ENCODE measurements at regions not wholly inside any gene's neighbourhood (a gene's known extent, or its start where the extent isn't known, plus 50 kb on each side); places are given as distances from the start of the nearest gene placed in this dataset.

GRCh38 chr15:85847031-85847430, 52.3 kb upstream of the KLHL25 start:
- no peak for DNase-seq

DNA sequence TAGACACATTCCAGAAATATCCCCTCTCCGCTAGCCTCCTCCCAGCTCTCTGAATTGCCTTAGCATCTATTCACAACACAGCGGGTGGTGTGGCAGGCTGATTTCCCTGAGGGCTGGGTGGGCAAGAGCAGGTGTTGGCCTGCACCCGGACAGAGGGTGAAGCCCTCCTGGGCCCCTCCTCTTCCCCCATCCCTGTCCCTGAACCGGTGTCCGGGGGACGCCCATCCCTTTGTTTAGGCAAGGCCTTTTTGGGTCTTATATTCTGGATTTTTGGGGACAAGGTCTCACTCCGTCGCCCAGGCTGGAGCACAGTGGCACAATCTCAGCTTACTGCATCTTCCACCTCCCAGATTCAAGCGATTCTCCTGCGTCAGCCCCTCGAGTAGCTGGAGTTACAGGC, 55.2 kb upstream of the KLHL25 start:
- DNase-seq: no peak

DNA sequence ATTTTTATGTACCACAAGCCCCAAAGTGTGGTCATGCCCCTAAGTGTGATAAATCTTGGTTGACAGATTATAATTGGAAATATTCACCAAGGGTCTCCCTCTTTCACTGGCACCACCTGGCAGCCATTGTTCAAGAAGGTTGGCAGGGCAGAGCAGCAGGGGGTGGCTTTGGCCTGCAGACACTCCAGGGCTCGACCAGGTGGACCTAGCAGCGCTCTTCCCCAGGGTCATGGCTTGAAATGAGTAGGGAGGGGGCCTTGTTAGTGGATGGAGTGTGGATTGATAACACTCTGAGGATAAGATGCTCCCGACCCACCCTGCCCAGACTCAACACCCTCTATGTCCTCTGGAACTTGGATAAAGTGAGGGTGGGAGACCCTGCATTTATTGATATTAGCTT, 58.2 kb upstream of the KLHL25 start:
- DNase-seq: no peak

DNA sequence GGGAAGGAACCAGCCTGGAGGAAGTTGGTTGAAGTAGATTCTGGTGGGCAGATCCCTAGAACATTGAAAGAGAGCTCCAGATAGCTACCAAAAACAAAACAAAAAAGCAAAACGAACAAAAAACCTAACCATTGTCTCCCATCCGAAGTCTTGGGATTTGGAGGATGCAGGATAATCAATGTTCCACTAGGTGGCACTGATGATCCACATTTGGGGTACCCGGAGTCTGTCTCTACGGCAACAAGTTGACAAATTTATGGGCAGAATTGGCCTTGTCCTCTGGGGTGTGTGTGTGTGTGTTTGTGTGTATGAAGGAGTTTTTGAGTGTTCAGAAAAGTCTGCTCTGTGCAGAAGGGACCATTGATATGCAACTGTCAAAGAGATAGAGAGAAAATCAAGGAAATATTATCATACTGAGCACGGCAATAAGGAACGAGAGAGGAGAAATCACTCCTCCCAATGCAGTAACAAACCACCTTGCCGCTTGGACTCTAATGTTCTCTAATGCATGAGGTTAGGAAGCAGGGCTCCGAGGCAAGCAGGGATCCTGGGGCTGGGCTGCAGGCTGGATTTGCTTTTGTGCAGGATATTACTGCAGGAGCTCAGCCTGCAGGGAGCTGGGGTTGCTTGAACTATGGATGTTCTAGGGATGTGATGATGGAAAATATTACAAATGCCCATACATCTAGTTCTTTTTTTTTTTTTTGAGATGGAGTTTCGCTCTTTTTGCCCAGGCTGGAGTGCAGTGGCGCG, 59.8 kb upstream of the KLHL25 start:
- peak; percentile 34 for DNase-seq

DNA sequence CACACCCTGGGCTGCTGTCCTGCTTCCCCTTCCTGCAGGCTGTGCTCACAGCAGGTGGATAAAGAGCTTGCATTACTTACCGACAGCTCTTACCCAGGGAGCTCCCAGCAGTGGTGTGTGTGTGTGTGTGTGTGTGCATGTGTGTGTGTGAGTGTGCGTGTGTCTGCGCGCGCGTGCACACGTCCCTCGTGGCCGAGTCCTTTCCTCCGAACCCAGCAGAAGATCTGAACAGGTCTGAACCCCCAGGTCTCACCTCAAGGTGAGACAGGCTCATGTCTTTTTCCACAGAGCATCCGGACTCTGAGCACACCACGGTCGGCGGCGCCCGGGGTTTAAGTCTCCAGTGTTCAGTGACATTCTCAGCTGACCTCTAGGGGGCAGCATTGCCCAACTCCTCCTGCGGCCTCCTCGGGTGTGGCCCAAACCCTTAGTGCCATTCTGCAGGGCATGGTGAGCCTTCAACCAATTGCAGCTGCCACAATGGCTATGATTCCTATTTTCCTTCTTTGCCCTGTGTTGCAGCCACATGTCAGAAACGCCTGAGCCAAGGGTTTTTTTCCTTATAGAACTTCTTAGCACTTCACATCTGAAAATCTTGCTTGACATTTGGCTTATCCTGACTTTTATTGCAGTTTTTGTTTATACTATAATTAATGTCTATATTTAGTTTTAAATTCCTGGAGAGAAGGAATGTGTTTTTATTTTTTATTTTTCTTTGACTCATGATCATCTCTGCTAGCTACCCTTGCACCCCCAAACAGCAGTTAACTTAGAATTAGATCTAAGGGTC, 64.1 kb upstream of the KLHL25 start:
- peak; percentile 38 for DNase-seq

DNA sequence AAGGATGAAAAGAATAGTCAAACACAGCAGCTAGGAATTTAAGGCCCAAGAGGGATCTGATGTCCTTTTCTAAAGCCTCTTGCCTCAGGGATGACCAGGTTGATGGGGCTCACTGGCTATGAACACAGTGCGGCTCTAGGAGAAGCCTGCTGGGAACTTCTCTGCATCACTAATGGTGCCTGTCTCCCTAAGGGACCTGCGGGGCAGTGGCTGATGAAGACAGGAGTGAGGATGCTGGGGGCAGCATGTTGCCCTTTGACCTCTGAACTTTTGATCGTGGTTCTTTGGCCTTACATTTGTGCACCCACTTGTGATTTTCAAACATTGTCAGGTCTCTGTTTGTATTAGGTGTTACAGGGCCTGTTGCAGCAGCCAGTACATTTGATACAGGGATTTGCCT, 64.9 kb upstream of the KLHL25 start:
- DNase-seq: no peak

DNA sequence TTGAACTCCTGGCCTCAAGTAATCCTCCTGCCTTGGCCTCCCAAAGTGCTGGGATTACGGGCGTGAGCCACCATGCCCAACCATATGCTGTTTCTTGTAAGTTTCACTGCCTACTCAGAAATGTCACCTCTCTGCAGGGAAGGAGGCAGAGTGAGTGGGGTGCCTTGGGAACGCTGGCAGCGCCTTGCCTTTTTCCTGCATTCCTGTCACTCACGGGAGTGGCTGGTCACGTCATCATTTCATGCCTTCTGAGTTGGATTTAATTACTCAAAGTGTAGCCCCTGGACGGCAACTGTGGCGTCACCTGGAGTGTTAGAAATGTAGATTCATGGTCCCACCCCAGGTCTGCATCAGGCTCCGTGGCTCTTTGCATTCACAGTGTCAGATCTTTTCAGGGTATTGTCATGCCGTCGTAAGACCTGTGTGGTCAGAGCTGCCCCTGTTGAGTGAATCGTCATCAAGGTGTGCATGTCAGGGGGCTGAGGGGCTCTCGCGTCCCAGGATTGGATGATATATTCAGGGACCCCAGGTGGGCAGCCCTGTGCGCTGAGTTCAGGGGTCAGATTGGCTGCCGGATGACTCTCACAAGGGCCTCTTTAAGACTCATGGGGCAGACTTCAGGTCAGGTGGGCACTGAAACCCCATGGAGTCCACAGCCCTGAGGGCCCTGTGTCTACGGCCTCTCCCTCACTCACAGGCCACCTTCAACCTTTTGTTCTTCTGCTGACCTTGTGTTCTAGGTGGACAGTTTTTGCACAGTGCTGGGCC, 65.9 kb upstream of the KLHL25 start:
- DNase-seq: no peak

- DNase-seq: peak; percentile 30
Measured at GRCh38 chr15:85865070-85865684, 70.5 kb upstream of the KLHL25 start.

GRCh38 chr15:85867250-85867649, 72.5 kb upstream of the KLHL25 start:
- DNase-seq: no peak

GRCh38 chr15:85869124-85869523, 74.4 kb upstream of the KLHL25 start:
- DNase-seq: no peak

DNA sequence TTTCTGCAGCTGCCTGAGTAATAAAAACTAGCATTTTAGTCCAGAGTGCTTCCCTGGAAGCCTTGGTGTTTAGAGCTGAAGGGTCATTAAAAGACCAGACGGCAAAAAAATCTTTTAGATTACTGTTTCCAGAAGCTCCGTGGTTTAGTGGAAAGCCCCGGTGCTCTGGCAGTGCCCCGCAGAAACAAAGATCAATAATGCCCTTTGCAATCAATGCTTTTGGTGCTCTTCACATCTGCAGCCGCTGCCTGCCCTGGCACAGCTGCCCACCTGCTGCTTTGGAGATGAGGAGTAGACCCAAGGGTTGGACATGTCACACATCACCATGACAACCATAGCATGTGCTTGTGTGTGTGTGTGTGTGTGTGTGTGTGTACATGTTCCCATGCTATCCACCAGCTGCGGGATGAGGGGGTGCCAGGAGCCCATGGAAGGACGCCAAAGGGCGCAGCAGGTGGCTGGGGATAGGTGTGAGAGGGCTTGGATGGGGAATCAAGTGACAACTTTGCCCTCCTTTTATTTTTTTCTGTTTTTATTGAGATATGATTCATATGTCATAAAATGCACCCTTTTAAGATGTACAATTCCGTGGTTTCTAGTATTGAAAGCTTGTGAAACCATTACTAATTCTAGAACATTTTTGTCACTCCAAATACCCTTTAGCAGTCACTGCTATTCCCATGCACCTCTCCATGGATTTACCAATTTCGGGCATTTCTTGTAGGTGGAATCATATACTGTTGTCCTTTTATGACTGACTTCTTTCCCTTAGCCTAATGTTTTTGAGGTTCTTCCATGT, 75.7 kb upstream of the KLHL25 start:
- no peak for DNase-seq

- no peak for DNase-seq
Measured at GRCh38 chr15:85871545-85871944, 76.8 kb upstream of the KLHL25 start.

- no peak for DNase-seq
Measured at GRCh38 chr15:85872125-85872524, 77.4 kb upstream of the KLHL25 start.

DNA sequence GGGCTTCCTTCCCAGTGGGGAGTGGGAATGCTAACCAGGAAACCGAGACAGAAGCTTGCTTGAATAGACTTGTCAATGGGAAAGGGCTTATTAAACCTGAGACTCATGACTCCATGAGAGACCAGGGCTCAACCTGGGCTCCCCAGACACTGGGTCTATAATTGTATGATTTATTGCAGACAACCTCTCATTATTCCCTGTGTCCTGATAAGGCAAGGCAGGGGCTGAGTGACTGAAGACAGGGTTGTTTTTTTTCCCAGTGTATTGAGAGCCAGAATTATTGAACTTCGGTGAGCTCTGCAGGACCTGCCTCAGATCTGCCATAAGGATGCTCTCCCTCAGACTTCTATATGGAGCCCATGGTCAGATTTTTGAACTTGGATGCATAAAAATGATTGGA, 79.5 kb upstream of the KLHL25 start:
- no peak for DNase-seq

DNA sequence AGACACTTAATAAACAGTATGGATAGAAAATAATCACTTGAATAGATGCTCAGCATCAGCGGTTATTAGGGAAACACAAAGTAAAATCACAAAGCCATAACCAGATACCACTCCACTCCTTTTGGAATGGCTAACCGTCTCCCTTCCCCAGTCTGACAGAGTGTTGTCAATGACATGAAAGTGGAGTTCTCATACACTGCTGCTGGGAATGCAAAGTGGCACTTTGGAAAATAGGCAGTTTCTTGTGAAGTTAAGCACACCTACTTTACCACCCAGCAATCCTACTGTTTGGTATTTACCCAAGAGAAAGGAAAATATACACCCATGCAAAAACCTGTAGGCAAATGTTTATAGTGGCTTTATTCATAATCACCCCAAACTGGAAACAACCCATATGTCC, 81.0 kb upstream of the KLHL25 start:
- no peak for DNase-seq

DNA sequence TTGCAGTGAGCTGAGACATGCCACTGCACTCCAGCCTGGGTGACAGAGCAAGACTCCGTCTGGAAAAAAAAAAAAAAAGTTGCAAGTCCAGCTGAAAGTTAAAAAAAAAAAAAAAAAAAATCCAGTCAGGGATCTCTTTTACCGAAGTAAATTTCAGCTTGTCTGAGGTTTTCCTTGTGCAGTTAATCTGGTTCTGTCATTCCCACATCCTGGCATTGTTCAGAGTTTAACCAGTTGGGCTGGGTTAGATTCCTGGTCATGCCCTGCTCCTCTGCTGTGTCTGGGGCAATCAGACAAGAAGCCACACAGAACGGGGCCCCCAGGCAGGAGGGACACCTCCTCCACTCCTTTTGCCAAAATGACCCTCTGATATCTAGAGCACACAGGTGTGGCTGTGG, 84.1 kb upstream of the KLHL25 start:
- DNase-seq: no peak

GRCh38 chr15:85879334-85880163, 84.8 kb upstream of the KLHL25 start:
- no peak for DNase-seq

DNA sequence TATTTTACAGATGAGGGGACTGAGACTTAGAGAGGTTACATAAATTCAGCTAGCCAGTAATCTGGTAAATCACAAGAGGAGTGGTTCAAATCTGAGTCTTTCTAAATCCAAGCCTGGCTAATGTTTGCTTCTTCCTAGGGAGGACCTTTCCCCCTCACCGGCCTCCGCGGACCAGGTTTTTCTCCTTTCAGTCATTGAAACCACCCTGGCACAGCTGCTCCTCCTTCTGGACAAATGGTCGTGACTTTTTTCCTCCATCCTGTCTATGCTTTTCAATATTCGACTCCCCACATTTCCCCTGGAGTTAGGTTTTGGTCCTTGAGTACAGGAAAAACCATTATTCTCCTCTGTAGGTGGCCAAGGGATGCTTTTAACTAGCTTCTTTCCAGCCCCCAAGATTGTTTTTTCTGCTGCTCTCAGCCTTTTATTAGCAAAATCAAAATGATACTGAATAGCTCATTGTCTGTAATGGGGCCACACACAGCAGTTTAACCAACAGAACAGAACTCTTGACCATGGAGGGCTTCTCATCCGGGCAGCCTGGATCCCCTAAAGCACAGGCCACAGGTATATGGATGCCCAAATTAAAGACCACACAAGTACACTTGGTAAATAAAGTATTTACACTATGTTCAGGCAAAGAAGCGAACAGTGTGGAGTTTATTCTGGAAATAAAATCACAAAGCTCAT, 85.9 kb upstream of the KLHL25 start:
- DNase-seq: no peak

DNA sequence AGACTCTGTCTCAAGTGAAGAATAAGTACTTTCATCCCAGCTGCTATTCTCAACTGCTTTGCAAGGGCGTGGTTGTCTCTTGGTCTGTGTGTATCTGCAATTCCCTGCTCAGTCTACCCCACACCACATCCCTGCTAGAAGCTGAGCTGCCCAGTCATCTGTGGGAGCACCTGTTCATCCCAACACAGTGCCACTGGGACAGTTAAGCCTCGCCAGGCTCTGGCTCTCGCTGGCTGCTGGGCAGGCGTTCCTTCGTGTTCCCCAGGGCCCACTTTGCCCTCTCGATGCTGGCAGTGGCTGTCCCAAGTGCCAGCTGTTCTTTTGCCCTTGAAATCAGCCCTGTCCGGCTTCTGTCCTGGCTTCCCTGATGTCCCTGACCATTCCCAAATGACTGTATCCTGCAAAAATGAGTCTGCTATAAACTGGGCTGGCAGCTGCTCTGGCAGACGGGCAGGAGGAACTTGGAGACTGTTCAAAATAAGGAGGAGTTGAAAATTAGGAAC, 91.6 kb upstream of the KLHL25 start:
- DNase-seq: no peak

GRCh38 chr15:85889956-85890619, 95.4 kb upstream of the KLHL25 start:
- no peak for DNase-seq

Data from HCEC 1CT (cell line).